ENCODE measurements at regions not wholly inside any gene's neighbourhood (a gene's known extent, or its start where the extent isn't known, plus 50 kb on each side); places are given as distances from the start of the nearest gene placed in this dataset.

DNA sequence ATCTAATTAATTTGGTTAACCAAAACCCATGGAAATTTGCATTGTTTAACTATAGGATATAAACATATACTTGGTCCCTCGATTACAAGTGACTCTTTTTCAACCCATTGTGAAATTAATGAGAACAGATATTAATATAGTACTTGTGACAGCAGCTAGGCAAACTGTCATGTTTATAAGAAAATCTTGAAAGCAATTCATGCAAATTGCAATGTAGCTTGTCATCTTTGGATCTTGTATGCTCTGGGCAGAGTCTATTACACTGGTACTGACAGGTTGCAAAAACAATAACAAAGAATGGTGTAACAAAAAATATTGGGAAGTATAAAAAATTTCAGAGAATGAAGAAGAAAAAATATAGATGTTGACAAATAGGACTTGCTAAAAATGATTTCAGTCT is 941.0 kb downstream of the DNAH5 start:
- H4K20me1 ChIP-seq (ENCODE audit: insufficient read depth, low read length), result no peaks in the 10 kb centered on the region
- H3K4me2 ChIP-seq (ENCODE audit: low read length), result no peak overlapping the region
- H3K27ac ChIP-seq (ENCODE audit: low read depth, low read length, poor library complexity, severe bottlenecking), result no peak overlapping the region
- H3K9me2 ChIP-seq (ENCODE audit: insufficient read depth, low read length), result no peaks in the 10 kb centered on the region
- peaks cover 5% of the 10 kb centered on the region; the same call in 1 of the 2 replicates for H3K9me3 ChIP-seq (ENCODE audit: low read length)
- H3K4me1 ChIP-seq (ENCODE audit: insufficient read depth, low read length, poor library complexity, severe bottlenecking), result no peaks in the 10 kb centered on the region
- TF ChIP-seq EZH2phosphoT487 (IDR thresholded peaks at IDR 0.05; ENCODE audit: borderline replicate concordance, low read depth, low read length), result no peak
- TF ChIP-seq, protein P1, sequence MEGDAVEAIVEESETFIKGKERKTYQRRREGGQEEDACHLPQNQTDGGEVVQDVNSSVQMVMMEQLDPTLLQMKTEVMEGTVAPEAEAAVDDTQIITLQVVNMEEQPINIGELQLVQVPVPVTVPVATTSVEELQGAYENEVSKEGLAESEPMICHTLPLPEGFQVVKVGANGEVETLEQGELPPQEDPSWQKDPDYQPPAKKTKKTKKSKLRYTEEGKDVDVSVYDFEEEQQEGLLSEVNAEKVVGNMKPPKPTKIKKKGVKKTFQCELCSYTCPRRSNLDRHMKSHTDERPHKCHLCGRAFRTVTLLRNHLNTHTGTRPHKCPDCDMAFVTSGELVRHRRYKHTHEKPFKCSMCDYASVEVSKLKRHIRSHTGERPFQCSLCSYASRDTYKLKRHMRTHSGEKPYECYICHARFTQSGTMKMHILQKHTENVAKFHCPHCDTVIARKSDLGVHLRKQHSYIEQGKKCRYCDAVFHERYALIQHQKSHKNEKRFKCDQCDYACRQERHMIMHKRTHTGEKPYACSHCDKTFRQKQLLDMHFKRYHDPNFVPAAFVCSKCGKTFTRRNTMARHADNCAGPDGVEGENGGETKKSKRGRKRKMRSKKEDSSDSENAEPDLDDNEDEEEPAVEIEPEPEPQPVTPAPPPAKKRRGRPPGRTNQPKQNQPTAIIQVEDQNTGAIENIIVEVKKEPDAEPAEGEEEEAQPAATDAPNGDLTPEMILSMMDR (conservative IDR thresholded peaks at IDR 0.05; ENCODE audit: low read length), result no peak
- H3K79me2 ChIP-seq (ENCODE audit: insufficient read depth, low read depth, low read length), result no peaks in the 10 kb centered on the region
- ChIA-PET CTCF (ENCODE audit: unreplicated experiment) (no interaction called here), POLR2A (no interaction called here)
- H3K4me3 ChIP-seq (ENCODE audit: low read depth, low read length, poor library complexity, severe bottlenecking), result no peak overlapping the region
- intact Hi-C loops (cut with micrococcal nuclease; ENCODE audit: unreplicated experiment), result no loop called here
- no peak for DNase-seq (ENCODE audit: low spot score)
- BruUV-seq (replicated peaks), result no TSS peak
- H3K36me3 ChIP-seq (ENCODE audit: insufficient read depth, low read length), result no peaks in the 10 kb centered on the region
- no peak overlapping the region for H2AFZ ChIP-seq (ENCODE audit: low read length)

DNA sequence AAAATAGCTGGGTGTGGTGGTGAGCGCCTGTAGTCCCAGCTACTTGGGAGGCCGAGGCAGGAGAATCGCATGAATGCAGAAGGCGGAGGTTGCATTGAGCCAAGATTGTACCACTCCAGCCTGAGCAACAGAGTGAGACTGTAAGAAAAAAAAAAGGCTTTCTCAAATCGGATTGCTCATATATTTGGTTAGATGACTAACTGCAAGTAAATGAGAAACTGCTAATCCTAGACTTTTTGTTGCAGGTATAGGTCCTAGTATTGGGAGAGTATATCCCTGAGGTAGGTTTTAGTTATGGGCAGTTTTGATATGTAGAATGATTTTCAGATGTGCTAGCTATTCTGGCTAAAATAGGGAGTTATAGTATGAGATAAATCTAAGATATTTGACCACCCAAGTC is 944.8 kb downstream of the DNAH5 start:
- Histone ChIP-seq H4K20me1 (ENCODE audit: insufficient read depth, low read length) (no peaks in the 10 kb centered on the region), H3K79me2 (ENCODE audit: insufficient read depth, low read depth, low read length) (no peaks in the 10 kb centered on the region), H3K9me2 (ENCODE audit: insufficient read depth, low read length) (no peaks in the 10 kb centered on the region), H3K36me3 (ENCODE audit: insufficient read depth, low read length) (no peaks in the 10 kb centered on the region), H3K27ac (ENCODE audit: low read depth, low read length, poor library complexity, severe bottlenecking) (no peak overlapping the region), H3K4me1 (ENCODE audit: insufficient read depth, low read length, poor library complexity, severe bottlenecking) (no peaks in the 10 kb centered on the region), H3K4me2 (ENCODE audit: low read length) (no peak overlapping the region), H3K4me3 (ENCODE audit: low read depth, low read length, poor library complexity, severe bottlenecking) (no peak overlapping the region), H2AFZ (ENCODE audit: low read length) (no peak overlapping the region), H3K9me3 (ENCODE audit: low read length) (no peaks in the 10 kb centered on the region)
- DNase-seq (ENCODE audit: low spot score), result no peak
- ChIA-PET CTCF (ENCODE audit: unreplicated experiment) (no interaction called here), POLR2A (no interaction called here)
- intact Hi-C loops (cut with micrococcal nuclease; ENCODE audit: unreplicated experiment), result no loop called here
- BruUV-seq (replicated peaks), result no TSS peak
- TF ChIP-seq, protein P1 (conservative IDR thresholded peaks at IDR 0.05; ENCODE audit: low read length), result no peak
- TF ChIP-seq EZH2phosphoT487 (IDR thresholded peaks at IDR 0.05; ENCODE audit: borderline replicate concordance, low read depth, low read length), result no peak

DNA sequence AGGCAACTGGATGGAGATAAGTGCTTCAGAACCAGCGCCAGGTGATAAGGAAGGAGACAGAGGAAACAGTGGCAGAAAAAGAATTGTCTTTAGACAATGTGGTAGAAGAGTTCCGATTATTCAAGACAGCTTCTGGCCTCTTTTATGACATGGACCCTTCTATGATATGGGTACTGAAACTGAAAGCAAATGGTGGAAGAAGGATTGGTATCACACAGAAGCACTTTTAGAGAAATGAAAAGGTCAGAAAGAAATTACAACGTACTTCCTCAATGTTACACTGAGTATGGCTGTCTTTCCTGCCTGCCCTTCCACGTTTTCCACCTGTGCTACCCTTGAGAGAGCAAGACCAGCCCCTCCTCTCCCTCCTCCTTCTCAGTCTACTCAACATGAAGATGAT is 959.3 kb downstream of the DNAH5 start:
- intact Hi-C loops (cut with micrococcal nuclease; ENCODE audit: unreplicated experiment), result no loop called here
- Histone ChIP-seq H2AFZ (ENCODE audit: low read length) (no peak overlapping the region), H3K4me3 (ENCODE audit: low read depth, low read length, poor library complexity, severe bottlenecking) (no peak overlapping the region), H3K4me2 (ENCODE audit: low read length) (no peak overlapping the region), H4K20me1 (ENCODE audit: insufficient read depth, low read length) (no peaks in the 10 kb centered on the region), H3K36me3 (ENCODE audit: insufficient read depth, low read length) (no peaks in the 10 kb centered on the region), H3K9me3 (ENCODE audit: low read length) (peaks cover 4% of the 10 kb centered on the region; the same call in 1 of the 2 replicates), H3K4me1 (ENCODE audit: insufficient read depth, low read length, poor library complexity, severe bottlenecking) (no peaks in the 10 kb centered on the region), H3K9me2 (ENCODE audit: insufficient read depth, low read length) (no peaks in the 10 kb centered on the region), H3K27ac (ENCODE audit: low read depth, low read length, poor library complexity, severe bottlenecking) (no peak overlapping the region), H3K79me2 (ENCODE audit: insufficient read depth, low read depth, low read length) (no peaks in the 10 kb centered on the region)
- CTCF ChIA-PET (ENCODE audit: unreplicated experiment), result no interaction called here
- TF ChIP-seq EZH2phosphoT487 (IDR thresholded peaks at IDR 0.05; ENCODE audit: borderline replicate concordance, low read depth, low read length), result no peak
- TF ChIP-seq, protein P1 (conservative IDR thresholded peaks at IDR 0.05; ENCODE audit: low read length), result no peak
- no peak for DNase-seq (ENCODE audit: low spot score)
- BruUV-seq (replicated peaks), result no TSS peak
- POLR2A ChIA-PET, result interaction anchor here (0.6 kb wide), 1 partner anchor 86 kb away, joined by 3 read pairs; no protein-coding TSS in a partner anchor
